K562 (cell line): ENCODE measurements at regions not wholly inside any gene's neighbourhood (a gene's known extent, or its start where the extent isn't known, plus 50 kb on each side); places are given as distances from the start of the nearest gene placed in this dataset.

Experiments used
- ATAC-seq: fragments of 200-7000 bp; cut with Tn5 transposase; 3 replicates; pipeline ENCODE4 v1.9.1; 2020; ENCODE audit warnings: moderate library complexity
- BruUV-seq: library from RNA; stranded (reverse); fragments of 400-500 nt; replicated peaks from 2 replicates; lab custom pipeline; 2021; lab: Mats Ljungman, UMichigan
- CTCF ChIA-PET: fragments of 300-600 bp; formaldehyde crosslinking; extraction: SDS; loops from one replicate; lab custom pipeline; 2021; ENCODE audit warnings: low intra/inter-chr PET ratio; lab: Yijun Ruan, JAX
- POLR2A ChIA-PET: fragments of 300-600, 350-650 bp; sonication (Branson Sonifier 250); formaldehyde crosslinking; extraction: SDS; loops from one replicate; lab custom pipeline; 2021; ENCODE audit warnings: antibody characterized with exemption, inconsistent platforms; lab: Yijun Ruan, JAX
- DNase-seq, 4 experiments: peaks; one replicate each; pipeline versions ENCODE4 v3.0.0 to v3.0.0-alpha.2; 2011 to 2018; ENCODE audit warnings: low spot score in 3 of 4, mixed read lengths in 3 of 4; ENCODE audit errors: extremely low read depth in 1 of 4
- FAIRE-seq: peaks from 2 replicates; lab custom pipeline; 2011; peaks lifted over from hg19 to GRCh38; lab: Jason Lieb, UNC
- H2AFZ ChIP-seq: 2 replicates; pipeline ENCODE4 v1.6.0; 2011; ENCODE audit warnings: low read depth, low read length, control low read depth, inconsistent platforms
- H3K27ac ChIP-seq: fragments of 200-600 bp; 3 replicates; pipeline ENCODE4 v1.8.0; 2011; ENCODE audit warnings: low read depth, mild to moderate bottlenecking, control low read depth, inconsistent platforms, low read length, moderate library complexity, mixed read lengths; ENCODE audit errors: extremely low read depth
- H3K27me3 ChIP-seq, 2 experiments: fragments of 300-600 bp in 1 of 2; 2 replicates in 1 of 2; 3 replicates in 1 of 2; pipeline versions ENCODE4 v1.6.0 to v1.8.0; 2011; ENCODE audit warnings: inconsistent platforms in 2 of 2, low read length in 2 of 2, mild to moderate bottlenecking in 1 of 2, mixed read lengths in 1 of 2, moderate library complexity in 1 of 2; ENCODE audit not compliant: control insufficient read depth in 2 of 2, insufficient read depth in 2 of 2
- H3K36me3 ChIP-seq: fragments of 300-600 bp; 3 replicates; pipeline ENCODE4 v1.8.0; 2011; ENCODE audit warnings: mild to moderate bottlenecking, low read length, inconsistent platforms; ENCODE audit not compliant: control insufficient read depth, insufficient read depth
- H3K4me1 ChIP-seq, 2 experiments: fragments of 200-600 bp in 1 of 2; replicated peaks in 1 of 2; 2 replicates in 1 of 2; 3 replicates in 1 of 2; pipeline versions ENCODE4 v1.5.1 to v1.8.0; 2011; ENCODE audit warnings: inconsistent platforms in 2 of 2, low read length in 2 of 2, mild to moderate bottlenecking in 1 of 2, mixed read lengths in 1 of 2, moderate library complexity in 1 of 2; ENCODE audit not compliant: control insufficient read depth in 2 of 2, insufficient read depth in 2 of 2
- H3K4me2 ChIP-seq: 2 replicates; pipeline ENCODE4 v1.6.1; 2011; ENCODE audit warnings: low read length, control low read depth, inconsistent platforms, mixed read lengths; ENCODE audit not compliant: insufficient read depth
- H3K4me3 ChIP-seq: fragments of 200-600 bp; sonication (generic), shearing (Covaris generic); 2 replicates; pipeline ENCODE4 v1.5.1; 2016; ENCODE audit warnings: control low read depth, inconsistent platforms
- H3K79me2 ChIP-seq: fragments of 200-600 bp; 3 replicates; pipeline ENCODE4 v1.8.0; 2011; ENCODE audit warnings: low read length, inconsistent platforms; ENCODE audit not compliant: control insufficient read depth, insufficient read depth
- H3K9ac ChIP-seq, 2 experiments: 2 replicates each; pipeline versions ENCODE4 v1.6.0 to v1.6.1; 2011; ENCODE audit warnings: low read depth in 2 of 2, low read length in 2 of 2, control low read depth in 1 of 2, inconsistent platforms in 1 of 2, mild to moderate bottlenecking in 1 of 2, mixed read lengths in 1 of 2; ENCODE audit not compliant: insufficient read depth in 1 of 2
- H3K9me1 ChIP-seq: one replicate; pipeline ENCODE4 v1.6.0; 2011; ENCODE audit warnings: inconsistent platforms, mild to moderate bottlenecking, low read length, moderate library complexity; ENCODE audit not compliant: control insufficient read depth, insufficient read depth
- H3K9me3 ChIP-seq: replicated peaks from 2 replicates; pipeline ENCODE4 v1.5.1; 2011; ENCODE audit warnings: low read depth, low read length, inconsistent platforms; ENCODE audit not compliant: control insufficient read depth, insufficient read depth
- H4K20me1 ChIP-seq: replicated peaks from 2 replicates; pipeline ENCODE4 v1.6.1; 2011; ENCODE audit warnings: low read length, inconsistent platforms, mixed read lengths; ENCODE audit not compliant: control insufficient read depth, insufficient read depth
- KAT2B ChIP-seq: IDR thresholded peaks from one replicate; pipeline ENCODE4 v1.6.1; 2012; ENCODE audit warnings: low read depth, mild to moderate bottlenecking, control low read depth, inconsistent platforms, low read length, moderate library complexity
- LEF1 ChIP-seq: fragments of 450-650 bp; IDR thresholded peaks from 2 replicates; pipeline ENCODE4 v1.6.1; 2016; ENCODE audit warnings: mild to moderate bottlenecking
- MYC ChIP-seq, 2 experiments: fragments of 250-450 bp in 1 of 2; sonication (Bioruptor Pico) in 1 of 2; IDR thresholded peaks; 2 replicates each; pipeline versions ENCODE4 v1.5.1 to v1.6.1; 2012 to 2021; ENCODE audit warnings: low read depth in 2 of 2, borderline replicate concordance in 1 of 2, improper control_type of control experiment in 1 of 2, low read length in 1 of 2, mild to moderate bottlenecking in 1 of 2, moderate library complexity in 1 of 2
- RFX1 ChIP-seq: fragments of 450-650 bp; IDR thresholded peaks from 2 replicates; pipeline ENCODE4 v1.6.1; 2016; ENCODE audit warnings: mild to moderate bottlenecking, moderate library complexity
- ZEB2 ChIP-seq: fragments of 450-650 bp; IDR thresholded peaks from 2 replicates; pipeline ENCODE4 v1.6.1; 2016
- ZNF830 ChIP-seq: fragments of 250-450 bp; sonication (Bioruptor Pico); IDR thresholded peaks from 2 replicates; pipeline ENCODE4 v1.5.0; 2021; ENCODE audit warnings: mild to moderate bottlenecking
- WGBS: fragments of 100-300 bp; shearing (Covaris generic); methylation state at CpG from one replicate; pipeline ENCODE4 v1.1.6; 2016; ENCODE audit warnings: low coverage, mixed read lengths; ENCODE audit not compliant: insufficient coverage; ENCODE audit errors: missing lambda C conversion rate; 5-methylcytosine and 5-hydroxymethylcytosine counted together
- in situ Hi-C: fragments of 300-500 bp; cut with MboI; formaldehyde crosslinking; loops from 4 replicates; pipeline ENCODE4 v1.15.0; 2018; ENCODE audit warnings: inconsistent platforms, mixed read lengths
- intact Hi-C: fragments of 100-400 bp; cut with micrococcal nuclease; formaldehyde crosslinking; loops from 2 replicates; pipeline ENCODE4 v1.14.2; 2022
- TF ChIP-seq, protein P1 (sequence below): fragments of 450-650 bp; IDR thresholded peaks from 2 replicates; pipeline ENCODE4 v1.6.1; 2016
- TF ChIP-seq, protein P2 (sequence below), 2 experiments: fragments of 450-650 bp; IDR thresholded peaks; 2 replicates each; pipeline ENCODE4 v1.6.1; 2018; ENCODE audit warnings: mild to moderate bottlenecking in 2 of 2, low read depth in 1 of 2; ENCODE audit not compliant: partially characterized antibody in 2 of 2

DNA sequence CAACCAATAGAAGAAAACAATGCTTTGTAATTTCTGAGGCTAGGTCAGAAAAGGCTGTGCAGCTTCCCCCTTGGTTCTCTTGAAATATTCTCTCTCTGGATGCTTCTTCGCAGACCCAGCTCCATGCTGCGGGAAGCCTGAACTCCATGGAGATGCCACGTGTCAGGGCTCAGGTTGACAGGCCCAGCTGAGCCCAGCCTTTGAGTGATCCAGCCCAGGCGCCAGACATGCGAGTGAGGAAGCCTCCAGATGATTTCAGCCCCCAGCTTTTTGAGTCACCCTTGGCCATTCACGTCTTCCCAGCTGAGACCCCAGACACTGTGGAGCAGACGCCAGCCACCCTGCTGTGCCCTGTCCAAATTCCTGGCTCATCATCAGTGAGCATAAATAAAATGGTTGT is 378.4 kb upstream of the NRP1 start:
- Histone ChIP-seq H3K9me1 (no peaks in the 10 kb centered on the region), H3K36me3 (no peaks in the 10 kb centered on the region), H3K4me2 (no peak overlapping the region), H3K9ac (no peak overlapping the region), H3K4me3 (no peak overlapping the region), H3K27me3 (peaks cover 0 to 7% of the 10 kb centered on the region in 2 experiments; a peak in 1 of 5 replicates)
- DNase-seq (no peak), FAIRE-seq (no peak)
- in situ Hi-C loops = no loop called here
- WGBS = 1% methylated on average over 7 of the region's 7 CpGs
- POLR2A ChIA-PET = no interaction called here
- no TSS peak for BruUV-seq
- TF ChIP-seq MYC (IDR thresholded peaks at IDR 0.05; ENCODE audit: low read depth, low read length) (no peak), MYC (CRISPR knock-in tag; IDR thresholded peaks at IDR 0.05; ENCODE audit: borderline replicate concordance, low read depth) (no peak), ZNF830 (no peak), LEF1 (no peak)
- TF ChIP-seq, all 486 proteins: peak for 0
- no peak for ATAC-seq
- CTCF ChIA-PET = no interaction called here
- H3K4me1 ChIP-seq = no peaks in the 10 kb centered on the region
- no peaks in the 10 kb centered on the region for H3K79me2 ChIP-seq
- no peak overlapping the region for H3K27ac ChIP-seq
- no peak overlapping the region for H2AFZ ChIP-seq
- intact Hi-C loops = no loop called here
- H4K20me1 ChIP-seq = no peaks in the 10 kb centered on the region
- no peaks in the 10 kb centered on the region for H3K9me3 ChIP-seq

DNA sequence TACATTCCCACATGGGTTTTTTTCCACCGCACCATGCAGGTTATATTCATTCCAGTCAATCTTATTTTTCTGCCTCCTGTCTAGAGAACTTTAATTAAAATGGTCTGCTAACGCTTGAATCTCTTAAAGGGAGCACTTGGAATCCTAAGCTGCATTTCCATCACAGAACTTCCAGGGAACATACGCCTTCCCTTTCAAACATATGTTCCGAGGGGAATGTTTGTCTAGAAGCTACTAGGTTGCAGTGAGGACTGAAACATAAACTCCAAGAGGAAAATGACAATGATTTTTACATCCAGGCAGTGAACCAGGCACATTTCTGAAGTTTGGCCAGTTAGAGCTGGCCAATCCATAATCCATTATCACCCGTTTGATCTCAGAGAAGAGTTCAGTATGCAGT is 375.5 kb upstream of the NRP1 start:
- no peaks in the 10 kb centered on the region for H3K4me1 ChIP-seq
- no peak for ATAC-seq
- 0 out of 5 replicates have a peak, but pooled peaks cover 0 to 3% of the 10 kb centered on the region in 2 experiments for H3K27me3 ChIP-seq
- no peak overlapping the region for H2AFZ ChIP-seq
- no TSS peak for BruUV-seq
- H3K9me3 ChIP-seq = no peaks in the 10 kb centered on the region
- H4K20me1 ChIP-seq = no peaks in the 10 kb centered on the region
- H3K4me2 ChIP-seq = no peak overlapping the region
- H3K9ac ChIP-seq = no peak overlapping the region
- intact Hi-C loops (no loop called here), in situ Hi-C loops (no loop called here)
- no peak for DNase-seq
- no peaks in the 10 kb centered on the region for H3K36me3 ChIP-seq
- WGBS = 0% methylated on average over 5 of the region's 5 CpGs
- ChIA-PET CTCF (no interaction called here), POLR2A (no interaction called here)
- no peaks in the 10 kb centered on the region for H3K9me1 ChIP-seq
- no peak overlapping the region for H3K27ac ChIP-seq
- H3K4me3 ChIP-seq = no peak overlapping the region
- no peak for FAIRE-seq
- H3K79me2 ChIP-seq = no peaks in the 10 kb centered on the region
- TF ChIP-seq, protein P1, sequence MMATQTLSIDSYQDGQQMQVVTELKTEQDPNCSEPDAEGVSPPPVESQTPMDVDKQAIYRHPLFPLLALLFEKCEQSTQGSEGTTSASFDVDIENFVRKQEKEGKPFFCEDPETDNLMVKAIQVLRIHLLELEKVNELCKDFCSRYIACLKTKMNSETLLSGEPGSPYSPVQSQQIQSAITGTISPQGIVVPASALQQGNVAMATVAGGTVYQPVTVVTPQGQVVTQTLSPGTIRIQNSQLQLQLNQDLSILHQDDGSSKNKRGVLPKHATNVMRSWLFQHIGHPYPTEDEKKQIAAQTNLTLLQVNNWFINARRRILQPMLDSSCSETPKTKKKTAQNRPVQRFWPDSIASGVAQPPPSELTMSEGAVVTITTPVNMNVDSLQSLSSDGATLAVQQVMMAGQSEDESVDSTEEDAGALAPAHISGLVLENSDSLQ = no peak
- TF ChIP-seq ZEB2 = no peak
- no peak for TF ChIP-seq KAT2B
- TF ChIP-seq RFX1 = no peak
- TF ChIP-seq, protein P2, sequence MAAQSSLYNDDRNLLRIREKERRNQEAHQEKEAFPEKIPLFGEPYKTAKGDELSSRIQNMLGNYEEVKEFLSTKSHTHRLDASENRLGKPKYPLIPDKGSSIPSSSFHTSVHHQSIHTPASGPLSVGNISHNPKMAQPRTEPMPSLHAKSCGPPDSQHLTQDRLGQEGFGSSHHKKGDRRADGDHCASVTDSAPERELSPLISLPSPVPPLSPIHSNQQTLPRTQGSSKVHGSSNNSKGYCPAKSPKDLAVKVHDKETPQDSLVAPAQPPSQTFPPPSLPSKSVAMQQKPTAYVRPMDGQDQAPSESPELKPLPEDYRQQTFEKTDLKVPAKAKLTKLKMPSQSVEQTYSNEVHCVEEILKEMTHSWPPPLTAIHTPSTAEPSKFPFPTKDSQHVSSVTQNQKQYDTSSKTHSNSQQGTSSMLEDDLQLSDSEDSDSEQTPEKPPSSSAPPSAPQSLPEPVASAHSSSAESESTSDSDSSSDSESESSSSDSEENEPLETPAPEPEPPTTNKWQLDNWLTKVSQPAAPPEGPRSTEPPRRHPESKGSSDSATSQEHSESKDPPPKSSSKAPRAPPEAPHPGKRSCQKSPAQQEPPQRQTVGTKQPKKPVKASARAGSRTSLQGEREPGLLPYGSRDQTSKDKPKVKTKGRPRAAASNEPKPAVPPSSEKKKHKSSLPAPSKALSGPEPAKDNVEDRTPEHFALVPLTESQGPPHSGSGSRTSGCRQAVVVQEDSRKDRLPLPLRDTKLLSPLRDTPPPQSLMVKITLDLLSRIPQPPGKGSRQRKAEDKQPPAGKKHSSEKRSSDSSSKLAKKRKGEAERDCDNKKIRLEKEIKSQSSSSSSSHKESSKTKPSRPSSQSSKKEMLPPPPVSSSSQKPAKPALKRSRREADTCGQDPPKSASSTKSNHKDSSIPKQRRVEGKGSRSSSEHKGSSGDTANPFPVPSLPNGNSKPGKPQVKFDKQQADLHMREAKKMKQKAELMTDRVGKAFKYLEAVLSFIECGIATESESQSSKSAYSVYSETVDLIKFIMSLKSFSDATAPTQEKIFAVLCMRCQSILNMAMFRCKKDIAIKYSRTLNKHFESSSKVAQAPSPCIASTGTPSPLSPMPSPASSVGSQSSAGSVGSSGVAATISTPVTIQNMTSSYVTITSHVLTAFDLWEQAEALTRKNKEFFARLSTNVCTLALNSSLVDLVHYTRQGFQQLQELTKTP (IDR thresholded peaks at IDR 0.05; ENCODE audit: low read depth in 1 of 2, partially characterized antibody in 2 of 2) = no peak
